ENCODE measurements at regions not wholly inside any gene's neighbourhood (a gene's known extent, or its start where the extent isn't known, plus 50 kb on each side); places are given as distances from the start of the nearest gene placed in this dataset.

- no peak for DNase-seq
These were observed 288.9 kb downstream of the CDK5RAP2 start for GRCh38 chr9:120291050-120291449.

- DNase-seq = no peak
These were observed 289.7 kb downstream of the CDK5RAP2 start for GRCh38 chr9:120289990-120290975.

- no peak for DNase-seq
These were observed 290.9 kb downstream of the CDK5RAP2 start for GRCh38 chr9:120289098-120289497.

- no peak for DNase-seq
These were observed 293.4 kb downstream of the CDK5RAP2 start for GRCh38 chr9:120286530-120286929.

GRCh38 chr9:120284821-120285220 lies 295.1 kb downstream of the CDK5RAP2 start:
- no peak for DNase-seq

- DNase-seq = no peak
These were observed 298.3 kb downstream of the CDK5RAP2 start for GRCh38 chr9:120281665-120282064.

GRCh38 chr9:120267929-120268328 lies 312.0 kb downstream of the CDK5RAP2 start:
- no peak for DNase-seq

GRCh38 chr9:120265791-120266190 lies 314.2 kb downstream of the CDK5RAP2 start:
- DNase-seq = no peak

- no peak for DNase-seq
These were observed 315.4 kb downstream of the CDK5RAP2 start for GRCh38 chr9:120264528-120264927.

- no peak for DNase-seq
These were observed 316.1 kb downstream of the CDK5RAP2 start for GRCh38 chr9:120263836-120264235.

- DNase-seq = no peak
These were observed 318.5 kb downstream of the CDK5RAP2 start for GRCh38 chr9:120261419-120261818.

GRCh38 chr9:120259100-120259499 lies 320.9 kb downstream of the CDK5RAP2 start:
- DNase-seq = no peak

GRCh38 chr9:120258096-120258495 lies 321.9 kb downstream of the CDK5RAP2 start:
- no peak for DNase-seq

- DNase-seq = no peak
These were observed 322.5 kb downstream of the CDK5RAP2 start for GRCh38 chr9:120257483-120257882.

GRCh38 chr9:120256146-120256545 lies 323.8 kb downstream of the CDK5RAP2 start:
- DNase-seq = no peak

- DNase-seq = no peak
These were observed 327.7 kb downstream of the CDK5RAP2 start for GRCh38 chr9:120252248-120252647.

GRCh38 chr9:120242116-120242811 lies 337.7 kb downstream of the CDK5RAP2 start:
- DNase-seq = no peak

- no peak for DNase-seq
These were observed 343.4 kb downstream of the CDK5RAP2 start for GRCh38 chr9:120236596-120236995.

- DNase-seq = no peak
These were observed 344.9 kb downstream of the CDK5RAP2 start for GRCh38 chr9:120235081-120235480.

GRCh38 chr9:120230227-120230626 lies 349.7 kb downstream of the CDK5RAP2 start:
- no peak for DNase-seq

- DNase-seq = no peak
These were observed 358.1 kb downstream of the CDK5RAP2 start for GRCh38 chr9:120221844-120222243.

GRCh38 chr9:120214332-120214731 lies 365.6 kb downstream of the CDK5RAP2 start:
- DNase-seq = no peak

GRCh38 chr9:120212853-120213200 lies 367.1 kb downstream of the CDK5RAP2 start:
- DNase-seq = no peak

All from DMS79 (cell line).